ENCODE measurements at regions not wholly inside any gene's neighbourhood (a gene's known extent, or its start where the extent isn't known, plus 50 kb on each side); places are given as distances from the start of the nearest gene placed in this dataset.

GRCh38 chr1:5012249-5012648 is 357.8 kb downstream of the AJAP1 start:
- TF ChIP-seq, protein P1, sequence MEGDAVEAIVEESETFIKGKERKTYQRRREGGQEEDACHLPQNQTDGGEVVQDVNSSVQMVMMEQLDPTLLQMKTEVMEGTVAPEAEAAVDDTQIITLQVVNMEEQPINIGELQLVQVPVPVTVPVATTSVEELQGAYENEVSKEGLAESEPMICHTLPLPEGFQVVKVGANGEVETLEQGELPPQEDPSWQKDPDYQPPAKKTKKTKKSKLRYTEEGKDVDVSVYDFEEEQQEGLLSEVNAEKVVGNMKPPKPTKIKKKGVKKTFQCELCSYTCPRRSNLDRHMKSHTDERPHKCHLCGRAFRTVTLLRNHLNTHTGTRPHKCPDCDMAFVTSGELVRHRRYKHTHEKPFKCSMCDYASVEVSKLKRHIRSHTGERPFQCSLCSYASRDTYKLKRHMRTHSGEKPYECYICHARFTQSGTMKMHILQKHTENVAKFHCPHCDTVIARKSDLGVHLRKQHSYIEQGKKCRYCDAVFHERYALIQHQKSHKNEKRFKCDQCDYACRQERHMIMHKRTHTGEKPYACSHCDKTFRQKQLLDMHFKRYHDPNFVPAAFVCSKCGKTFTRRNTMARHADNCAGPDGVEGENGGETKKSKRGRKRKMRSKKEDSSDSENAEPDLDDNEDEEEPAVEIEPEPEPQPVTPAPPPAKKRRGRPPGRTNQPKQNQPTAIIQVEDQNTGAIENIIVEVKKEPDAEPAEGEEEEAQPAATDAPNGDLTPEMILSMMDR (IDR thresholded peaks at IDR 0.05; ENCODE audit: insufficient read depth, low read depth, low read length, missing control alignments): no peak
- DNase-seq (ENCODE audit: low read depth): no peak
- H3K4me3 ChIP-seq (ENCODE audit: low read length): no peak overlapping the region

DNA sequence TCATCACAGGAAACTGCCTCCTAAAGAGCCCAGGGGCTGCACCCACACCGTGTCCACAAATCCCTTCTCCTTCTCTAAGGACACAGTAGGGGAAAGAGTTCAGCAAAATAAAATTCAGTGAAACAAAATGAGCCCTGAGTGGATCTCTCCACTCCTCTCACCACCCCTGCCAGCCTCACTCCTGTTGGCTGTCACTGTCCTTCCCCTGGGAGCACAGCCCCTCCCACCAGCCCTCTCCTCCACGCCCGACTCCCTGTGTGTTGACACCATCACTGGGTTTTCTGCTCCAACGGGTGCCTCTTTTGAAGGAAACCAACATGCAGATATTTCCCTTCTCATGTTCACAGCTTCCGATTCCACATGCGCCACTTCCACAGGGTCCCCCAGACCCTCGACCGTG is 356.2 kb downstream of the AJAP1 start:
- no peak overlapping the region for H3K4me3 ChIP-seq (ENCODE audit: low read length)
- no peak for DNase-seq (ENCODE audit: low read depth)
- TF ChIP-seq, protein P1 (IDR thresholded peaks at IDR 0.05; ENCODE audit: insufficient read depth, low read depth, low read length, missing control alignments): no peak

DNA sequence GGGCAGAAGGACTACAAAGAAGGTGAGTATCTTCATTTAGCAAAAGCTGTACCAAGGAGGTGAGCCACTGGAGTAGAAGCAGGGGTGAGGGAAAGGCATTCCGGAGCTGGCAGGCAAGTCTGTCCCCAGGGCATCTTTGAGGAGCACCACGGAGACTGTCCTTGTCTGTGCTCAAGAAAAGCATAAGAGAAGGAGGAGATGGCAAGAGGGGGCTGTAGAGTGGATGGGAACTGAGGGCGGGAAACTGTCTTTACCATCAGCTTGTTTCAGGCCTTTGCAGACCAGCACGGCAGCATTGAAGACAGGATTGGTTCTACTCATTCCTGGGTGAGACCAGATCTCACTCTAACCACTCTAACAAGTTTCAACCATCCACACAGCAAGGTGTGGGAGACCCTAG is 355.8 kb downstream of the AJAP1 start:
- no peak overlapping the region for H3K4me3 ChIP-seq (ENCODE audit: low read length)
- TF ChIP-seq, protein P1 (IDR thresholded peaks at IDR 0.05; ENCODE audit: insufficient read depth, low read depth, low read length, missing control alignments): no peak
- no peak for DNase-seq (ENCODE audit: low read depth)

DNA sequence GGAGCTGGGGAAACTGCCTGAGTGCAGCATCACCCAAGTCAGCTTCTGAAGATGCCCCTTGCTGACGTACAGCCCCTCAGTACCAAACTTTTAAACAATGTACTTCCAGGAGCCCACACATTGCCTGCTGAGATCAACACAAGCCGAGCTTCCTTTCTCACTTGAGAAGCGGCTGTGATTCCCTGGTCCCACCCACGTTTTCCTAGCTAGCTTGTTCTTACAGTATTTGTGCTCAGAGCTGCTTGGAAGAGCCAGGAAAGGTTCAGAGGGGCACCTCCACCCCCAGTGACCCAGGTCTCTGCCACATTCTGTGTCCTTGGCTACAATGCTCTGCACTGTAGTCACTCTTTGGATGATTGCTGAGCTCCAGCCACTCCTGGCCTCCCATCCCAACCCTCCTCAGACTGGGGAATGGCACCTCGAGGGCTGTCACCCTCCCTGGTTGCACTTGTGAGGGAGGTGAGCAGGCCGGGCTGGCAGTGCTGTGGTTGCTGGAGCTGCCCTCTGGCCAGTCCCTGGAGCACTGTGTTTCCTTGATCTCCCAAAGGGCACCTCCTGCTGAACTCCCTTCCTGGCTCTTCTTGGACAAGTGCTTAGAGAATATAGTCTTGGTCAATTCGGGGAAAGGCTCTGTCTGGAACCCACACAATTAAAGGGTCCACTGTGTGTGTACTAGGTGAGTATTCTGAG is 355.1 kb downstream of the AJAP1 start:
- TF ChIP-seq, protein P1 (IDR thresholded peaks at IDR 0.05; ENCODE audit: insufficient read depth, low read depth, low read length, missing control alignments): no peak
- DNase-seq (ENCODE audit: low read depth): no peak
- H3K4me3 ChIP-seq (ENCODE audit: low read length): no peak overlapping the region

GRCh38 chr1:5005171-5005570 is 350.8 kb downstream of the AJAP1 start:
- TF ChIP-seq, protein P1 (IDR thresholded peaks at IDR 0.05; ENCODE audit: insufficient read depth, low read depth, low read length, missing control alignments): no peak
- no peak for DNase-seq (ENCODE audit: low read depth)
- H3K4me3 ChIP-seq (ENCODE audit: low read length): no peak overlapping the region

DNA sequence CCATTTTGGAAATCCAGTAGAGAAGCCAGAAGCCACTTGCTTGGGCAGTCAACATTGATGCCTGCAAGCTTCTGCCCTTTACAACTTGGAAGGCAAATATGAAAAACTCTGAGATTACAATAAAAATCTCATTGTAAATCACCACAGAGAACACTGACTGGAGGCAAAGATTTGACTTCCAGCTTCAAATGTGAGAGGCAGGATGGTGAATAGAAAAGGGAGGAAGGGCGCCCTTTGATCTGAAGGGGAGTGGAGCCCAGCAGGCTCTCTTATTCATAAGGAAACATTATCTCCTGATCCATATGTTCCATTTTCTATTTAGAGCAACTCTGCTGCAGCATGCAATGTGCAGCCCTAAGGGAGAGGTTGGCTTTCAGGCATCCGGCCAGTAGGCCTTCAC is 348.3 kb downstream of the AJAP1 start:
- DNase-seq (ENCODE audit: low read depth): no peak
- TF ChIP-seq, protein P1 (IDR thresholded peaks at IDR 0.05; ENCODE audit: insufficient read depth, low read depth, low read length, missing control alignments): no peak
- no peak overlapping the region for H3K4me3 ChIP-seq (ENCODE audit: low read length)

DNA sequence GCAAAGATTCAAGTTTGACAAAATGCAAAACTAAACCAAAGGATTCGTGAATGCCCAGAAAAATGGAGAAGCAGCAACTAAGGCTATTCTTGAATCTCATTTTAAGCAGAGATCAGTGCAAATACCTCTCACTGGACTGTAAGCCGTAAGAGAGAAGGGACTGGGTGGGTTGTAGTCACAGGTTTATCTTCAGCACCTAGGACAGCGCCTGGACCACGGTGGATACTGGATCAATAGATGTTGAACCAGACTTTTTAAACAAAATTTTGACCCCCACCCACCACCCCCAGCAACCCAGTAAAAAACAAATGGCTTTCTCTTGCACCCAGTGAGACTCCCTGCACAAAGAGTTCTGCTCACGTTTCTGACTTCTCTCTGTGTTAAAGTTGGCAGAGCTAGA is 347.1 kb downstream of the AJAP1 start:
- TF ChIP-seq, protein P1 (IDR thresholded peaks at IDR 0.05; ENCODE audit: insufficient read depth, low read depth, low read length, missing control alignments): no peak
- H3K4me3 ChIP-seq (ENCODE audit: low read length): no peak overlapping the region
- no peak for DNase-seq (ENCODE audit: low read depth)
